Lower lobe of right lung (tissue), 2 donors: ENCODE measurements at regions not wholly inside any gene's neighbourhood (a gene's known extent, or its start where the extent isn't known, plus 50 kb on each side); places are given as distances from the start of the nearest gene placed in this dataset.

Source experiments
- ATAC-seq, 2 donors: fragments of 200-7000 bp; cut with Tn5 transposase; one replicate each; pipeline ENCODE4 v1.9.1; 2020 to 2022; ENCODE audit warnings: mild to moderate bottlenecking in 2 of 2, moderate library complexity in 2 of 2
- DNase-seq: peaks from one replicate; pipeline ENCODE4 v3.0.0-alpha.2; 2020
- H3K27ac ChIP-seq: fragments of 200-600 bp; one replicate; pipeline ENCODE4 v1.8.0; 2022
- H3K27me3 ChIP-seq: fragments of 200-600 bp; one replicate; pipeline ENCODE4 v1.8.0; 2022; ENCODE audit warnings: low read depth
- H3K36me3 ChIP-seq: fragments of 200-600 bp; one replicate; pipeline ENCODE4 v1.8.0; 2022; ENCODE audit warnings: mild to moderate bottlenecking
- H3K4me1 ChIP-seq: fragments of 200-600 bp; one replicate; pipeline ENCODE4 v1.8.0; 2022
- H3K4me3 ChIP-seq: fragments of 200-600 bp; one replicate; pipeline ENCODE4 v1.8.0; 2022; ENCODE audit warnings: mild to moderate bottlenecking
- H3K9me3 ChIP-seq: fragments of 200-600 bp; one replicate; pipeline ENCODE4 v1.8.0; 2022
- intact Hi-C: fragments of 100-400 bp; cut with DNase I; formaldehyde crosslinking; loops from one replicate; pipeline ENCODE4 v1.11.0; 2022
- TF ChIP-seq, protein P1 (sequence below): fragments of 200-600 bp; IDR thresholded peaks from one replicate; pipeline ENCODE4 v1.8.0; 2022; ENCODE audit warnings: antibody characterized with exemption, mild to moderate bottlenecking
- donor health status: DM: no; HTN: yes; CAD: no; lungs with severe emphysema.

DNA sequence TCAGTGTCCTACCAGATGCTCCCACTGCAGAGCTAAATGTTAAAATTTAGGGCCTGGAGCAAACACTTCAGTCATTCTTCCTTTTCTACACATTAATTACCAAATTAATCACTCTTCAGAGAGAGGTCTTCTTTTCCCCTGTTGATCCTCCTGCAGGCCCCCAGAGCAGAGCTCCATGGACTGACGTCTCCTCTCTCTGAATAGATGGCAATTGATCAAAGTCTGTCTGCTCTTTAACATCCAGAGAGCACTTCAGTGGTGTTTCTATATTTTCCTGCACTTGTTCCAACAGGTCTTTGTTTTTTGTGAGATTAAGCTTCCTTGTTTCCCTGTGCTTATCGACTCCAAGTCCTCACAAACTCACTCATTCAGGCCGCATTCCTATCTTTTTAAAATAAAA, 239.3 kb downstream of the SIPA1L2 start:
- TF ChIP-seq, protein P1, sequence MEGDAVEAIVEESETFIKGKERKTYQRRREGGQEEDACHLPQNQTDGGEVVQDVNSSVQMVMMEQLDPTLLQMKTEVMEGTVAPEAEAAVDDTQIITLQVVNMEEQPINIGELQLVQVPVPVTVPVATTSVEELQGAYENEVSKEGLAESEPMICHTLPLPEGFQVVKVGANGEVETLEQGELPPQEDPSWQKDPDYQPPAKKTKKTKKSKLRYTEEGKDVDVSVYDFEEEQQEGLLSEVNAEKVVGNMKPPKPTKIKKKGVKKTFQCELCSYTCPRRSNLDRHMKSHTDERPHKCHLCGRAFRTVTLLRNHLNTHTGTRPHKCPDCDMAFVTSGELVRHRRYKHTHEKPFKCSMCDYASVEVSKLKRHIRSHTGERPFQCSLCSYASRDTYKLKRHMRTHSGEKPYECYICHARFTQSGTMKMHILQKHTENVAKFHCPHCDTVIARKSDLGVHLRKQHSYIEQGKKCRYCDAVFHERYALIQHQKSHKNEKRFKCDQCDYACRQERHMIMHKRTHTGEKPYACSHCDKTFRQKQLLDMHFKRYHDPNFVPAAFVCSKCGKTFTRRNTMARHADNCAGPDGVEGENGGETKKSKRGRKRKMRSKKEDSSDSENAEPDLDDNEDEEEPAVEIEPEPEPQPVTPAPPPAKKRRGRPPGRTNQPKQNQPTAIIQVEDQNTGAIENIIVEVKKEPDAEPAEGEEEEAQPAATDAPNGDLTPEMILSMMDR, result no peak
- H3K9me3 ChIP-seq, result no peaks in the 10 kb centered on the region
- H3K4me3 ChIP-seq, result no peak overlapping the region
- H3K27ac ChIP-seq, result no peak overlapping the region
- intact Hi-C loops, result no loop called here
- no peaks in the 10 kb centered on the region for H3K27me3 ChIP-seq
- no peaks in the 10 kb centered on the region for H3K36me3 ChIP-seq
- no peaks in the 10 kb centered on the region for H3K4me1 ChIP-seq
- no peak for DNase-seq
- no peak for ATAC-seq

DNA sequence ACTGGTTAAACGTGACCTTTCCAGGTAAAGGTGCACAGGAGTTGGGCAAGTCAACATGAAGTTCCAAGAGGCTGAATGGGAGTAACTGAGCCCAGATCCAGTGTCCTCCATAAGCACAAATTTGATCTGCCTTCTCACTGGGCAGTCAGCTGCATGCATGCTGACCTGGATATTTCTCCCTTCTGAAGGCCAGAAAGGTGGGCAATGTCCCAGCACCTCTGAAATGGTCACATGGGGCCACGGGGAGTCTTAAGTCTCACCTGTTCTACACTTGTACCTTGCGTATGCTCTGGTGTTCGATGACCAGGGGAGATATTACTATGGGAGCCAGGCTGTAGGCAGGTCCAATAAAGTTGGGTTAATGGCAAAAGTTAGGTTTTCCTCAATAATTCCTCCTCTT, 240.2 kb downstream of the SIPA1L2 start:
- TF ChIP-seq, protein P1, result no peak
- Histone ChIP-seq H3K4me1 (no peaks in the 10 kb centered on the region), H3K36me3 (no peaks in the 10 kb centered on the region), H3K4me3 (no peak overlapping the region), H3K9me3 (no peaks in the 10 kb centered on the region), H3K27me3 (no peaks in the 10 kb centered on the region), H3K27ac (no peak overlapping the region)
- ATAC-seq (no peak), DNase-seq (no peak)
- intact Hi-C loops, result no loop called here

DNA sequence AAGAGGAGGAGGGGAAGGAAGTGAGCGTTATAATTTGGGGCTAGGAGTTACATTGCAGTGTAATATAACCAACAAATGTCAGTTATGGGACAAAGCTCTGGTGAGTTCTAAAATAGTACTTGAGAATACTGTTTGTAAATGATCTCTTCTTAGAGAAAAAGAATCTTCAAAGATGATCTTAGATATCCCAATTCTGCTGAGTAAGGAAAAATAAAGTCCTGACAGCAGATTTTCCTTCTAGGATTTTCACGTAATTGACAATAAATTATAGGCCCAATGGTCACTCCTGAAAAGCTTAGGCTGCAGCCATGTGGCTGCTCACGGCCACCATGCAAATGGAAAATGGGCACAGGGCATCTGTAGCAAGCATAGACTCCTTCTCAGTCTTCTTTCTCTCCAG, 241.6 kb downstream of the SIPA1L2 start:
- TF ChIP-seq, protein P1, result no peak
- Histone ChIP-seq H3K36me3 (no peaks in the 10 kb centered on the region), H3K9me3 (no peaks in the 10 kb centered on the region), H3K4me1 (no peaks in the 10 kb centered on the region), H3K4me3 (no peak overlapping the region), H3K27ac (no peak overlapping the region), H3K27me3 (no peaks in the 10 kb centered on the region)
- ATAC-seq, result no peak
- intact Hi-C loops, result no loop called here
- no peak for DNase-seq

DNA sequence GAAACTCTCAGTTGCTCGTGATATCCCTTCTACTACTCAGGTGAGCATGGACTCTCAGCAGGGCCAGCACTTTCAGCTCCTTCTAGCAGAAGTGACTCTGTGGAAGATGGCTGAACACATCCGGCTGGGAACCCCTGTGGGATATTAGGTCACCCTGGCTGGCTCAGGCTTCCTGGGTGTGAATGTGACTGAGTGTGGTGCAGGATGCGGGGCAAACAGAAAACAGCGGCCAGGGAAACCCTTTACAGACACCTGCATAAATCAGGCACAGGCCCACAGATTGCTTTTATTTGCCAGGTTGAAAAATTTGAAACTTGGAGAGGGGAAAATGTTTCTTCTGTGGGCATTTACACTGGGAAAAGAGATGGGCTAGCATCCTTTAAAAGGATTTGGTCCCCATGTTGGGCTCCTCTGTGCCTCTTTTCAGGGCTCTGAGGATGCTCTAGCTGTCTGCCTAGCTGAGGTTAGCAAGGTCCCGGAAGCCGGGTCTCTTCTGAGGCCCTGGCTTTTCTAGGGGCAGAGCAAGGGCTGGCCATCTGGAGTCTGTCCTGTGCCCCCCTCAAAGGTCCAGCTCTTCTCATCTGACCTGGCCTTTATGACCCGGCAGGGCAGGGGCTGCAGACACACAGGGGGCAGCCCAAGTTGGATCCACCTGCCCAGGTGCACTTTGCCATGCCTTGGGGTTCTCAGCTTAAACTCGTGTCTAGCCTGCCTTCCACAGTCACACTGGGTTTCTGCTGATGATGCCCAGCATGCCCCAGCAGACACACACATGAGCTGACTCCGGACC, 243.0 kb downstream of the SIPA1L2 start:
- TF ChIP-seq, protein P1, result no peak
- no peaks in the 10 kb centered on the region for H3K4me1 ChIP-seq
- ATAC-seq (no peak), DNase-seq (no peak)
- no peaks in the 10 kb centered on the region for H3K9me3 ChIP-seq
- H3K36me3 ChIP-seq, result no peaks in the 10 kb centered on the region
- H3K27ac ChIP-seq, result no peak overlapping the region
- no peaks in the 10 kb centered on the region for H3K27me3 ChIP-seq
- H3K4me3 ChIP-seq, result no peak overlapping the region
- intact Hi-C loops, result no loop called here

DNA sequence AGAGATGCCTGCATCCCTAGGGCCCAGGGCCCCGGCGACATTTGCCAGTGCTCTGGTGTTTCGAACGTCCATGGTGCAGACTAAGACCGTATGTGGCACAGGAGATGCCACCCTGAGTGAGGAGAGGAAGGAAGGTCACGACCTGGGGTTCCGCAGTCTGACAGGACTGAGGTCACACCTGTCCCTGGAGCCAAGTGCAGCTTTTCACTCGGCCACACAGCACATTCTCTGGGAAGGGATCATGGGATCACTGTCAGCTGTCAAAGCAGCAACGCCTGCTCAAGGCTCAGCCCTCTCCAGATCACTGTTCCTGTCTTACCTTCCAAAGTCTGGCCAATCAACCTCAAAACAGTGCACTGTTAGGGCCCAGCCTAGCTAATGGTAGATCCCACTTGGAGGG, 243.6 kb downstream of the SIPA1L2 start:
- no peak overlapping the region for H3K27ac ChIP-seq
- intact Hi-C loops, result no loop called here
- no peak overlapping the region for H3K4me3 ChIP-seq
- H3K9me3 ChIP-seq, result no peaks in the 10 kb centered on the region
- no peak for DNase-seq
- H3K27me3 ChIP-seq, result no peaks in the 10 kb centered on the region
- no peak for ATAC-seq
- H3K36me3 ChIP-seq, result no peaks in the 10 kb centered on the region
- TF ChIP-seq, protein P1, result no peak
- H3K4me1 ChIP-seq, result no peaks in the 10 kb centered on the region
